B cell (primary cell): ENCODE measurements at regions not wholly inside any gene's neighbourhood (a gene's known extent, or its start where the extent isn't known, plus 50 kb on each side); places are given as distances from the start of the nearest gene placed in this dataset.

Source experiments
- ATAC-seq: fragments of 200-7000 bp; cut with Tn5 transposase; one replicate; pipeline ENCODE4 v1.10.0; 2021; ENCODE audit warnings: low read depth, mild to moderate bottlenecking, moderate number of reproducible peaks, moderate library complexity
- CTCF ChIA-PET: fragments of 350-600 bp; sonication (Branson Sonifier 250); formaldehyde crosslinking; loops from one replicate; lab custom pipeline; 2021; ENCODE audit warnings: antibody characterized with exemption, inconsistent platforms; lab: Charles Lee
- POLR2A ChIA-PET: fragments of 350-600 bp; sonication (Branson Sonifier 250); formaldehyde crosslinking; loops from one replicate; lab custom pipeline; 2021; ENCODE audit warnings: antibody characterized with exemption; lab: Charles Lee
- DNase-seq: peaks from one replicate; pipeline ENCODE4 v3.0.0; 2013
- H2AFZ ChIP-seq: 2 replicates; pipeline ENCODE4 v1.6.1; 2012; ENCODE audit warnings: mild to moderate bottlenecking, low read depth, low read length; ENCODE audit not compliant: insufficient read depth, poor library complexity, severe bottlenecking
- H3K27ac ChIP-seq, 2 donors: 1 replicate in 1 of 2; 2 replicates in 1 of 2; pipeline ENCODE4 v1.5.1; 2012 to 2013; ENCODE audit warnings: low read length in 2 of 2, mild to moderate bottlenecking in 2 of 2, moderate library complexity in 1 of 2
- H3K27me3 ChIP-seq, 4 experiments: fragments of 200-600 bp in 1 of 4; sonication (generic) in 1 of 4; replicated peaks in 1 of 4; 1 replicate in 2 of 4; 2 replicates in 2 of 4; pipeline versions ENCODE4 v1.6.1 to v1.7.0; 2013 to 2016; ENCODE audit warnings: low read length in 3 of 4, mild to moderate bottlenecking in 2 of 4, mixed read lengths in 1 of 4, moderate library complexity in 1 of 4; ENCODE audit not compliant: insufficient read depth in 4 of 4, control insufficient read depth in 3 of 4; ENCODE audit errors: control extremely low read depth in 1 of 4
- H3K36me3 ChIP-seq, 2 experiments: replicated peaks in 1 of 2; 1 replicate in 1 of 2; 2 replicates in 1 of 2; pipeline versions ENCODE4 v1.6.1 to v1.7.1; 2013; ENCODE audit warnings: low read length in 1 of 2; ENCODE audit not compliant: insufficient read depth in 2 of 2, control insufficient read depth in 1 of 2; ENCODE audit errors: control extremely low read depth in 1 of 2, extremely low read depth in 1 of 2
- H3K4me1 ChIP-seq, 2 donors: fragments of 200-600 bp in 1 of 2; sonication (generic) in 1 of 2; 1 replicate in 1 of 2; 2 replicates in 1 of 2; pipeline versions ENCODE4 v1.5.1 to v1.6.1; 2013 to 2017; ENCODE audit warnings: low read length in 2 of 2; ENCODE audit not compliant: control insufficient read depth in 2 of 2, insufficient read depth in 2 of 2
- H3K4me2 ChIP-seq: replicated peaks from 2 replicates; pipeline ENCODE3; 2012; ENCODE audit warnings: mild to moderate bottlenecking, low read depth, low read length; ENCODE audit not compliant: poor library complexity, severe bottlenecking
- H3K4me3 ChIP-seq, 5 experiments: fragments of 200-600 bp in 1 of 5; sonication (generic) in 1 of 5; 1 replicate in 3 of 5; 2 replicates in 2 of 5; pipeline versions ENCODE4 v1.5.1 to v1.7.0; 2011 to 2016; ENCODE audit warnings: low read length in 4 of 5, mild to moderate bottlenecking in 4 of 5, low read depth in 2 of 5, control low read depth in 1 of 5, moderate library complexity in 1 of 5; ENCODE audit not compliant: insufficient read depth in 1 of 5; ENCODE audit errors: control extremely low read depth in 1 of 5, extremely low read depth in 1 of 5
- H3K79me2 ChIP-seq: fragments of 200-600 bp; sonication (generic); one replicate; pipeline ENCODE4 v1.6.0; 2016; ENCODE audit warnings: low read length; ENCODE audit not compliant: control insufficient read depth, insufficient read depth
- H3K9ac ChIP-seq: fragments of 200-600 bp; sonication (generic); 2 replicates; pipeline ENCODE4 v1.6.1; 2017; ENCODE audit warnings: mild to moderate bottlenecking, low read length, moderate library complexity
- H3K9me3 ChIP-seq, 3 donors: one replicate each; pipeline versions ENCODE4 v1.6.1 to v1.7.1; 2013; ENCODE audit warnings: low read length in 2 of 3; ENCODE audit not compliant: control insufficient read depth in 2 of 3, insufficient read depth in 1 of 3; ENCODE audit errors: control extremely low read depth in 1 of 3
- H4K20me1 ChIP-seq: 2 replicates; pipeline ENCODE4 v1.6.0; 2012; ENCODE audit warnings: mild to moderate bottlenecking, low read length; ENCODE audit not compliant: insufficient read depth, control insufficient read depth, poor library complexity, severe bottlenecking
- H3K27ac Mint-ChIP-seq: one replicate; pipeline ENCODE4 v1.8.0; 2021; ENCODE audit warnings: mixed read lengths
- H3K27me3 Mint-ChIP-seq: one replicate; pipeline ENCODE4 v1.8.0; 2021; ENCODE audit warnings: mixed read lengths
- H3K4me1 Mint-ChIP-seq: one replicate; pipeline ENCODE4 v1.8.0; 2021; ENCODE audit warnings: mixed read lengths
- H3K4me3 Mint-ChIP-seq: one replicate; pipeline ENCODE4 v1.8.0; 2021; ENCODE audit warnings: mixed read lengths
- H3K9me3 Mint-ChIP-seq: one replicate; pipeline ENCODE4 v1.8.0; 2022; ENCODE audit warnings: mixed read lengths; ENCODE audit not compliant: insufficient read depth
- CTCF ChIP-seq: fragments of 200-600 bp; IDR thresholded peaks from one replicate; pipeline ENCODE4 v1.8.0; 2022; ENCODE audit warnings: antibody characterized with exemption, mild to moderate bottlenecking
- EZH2 ChIP-seq: IDR thresholded peaks from 2 replicates; pipeline ENCODE4 v1.6.1; 2012; ENCODE audit warnings: borderline replicate concordance, low read depth, mild to moderate bottlenecking, moderate library complexity, low read length; ENCODE audit not compliant: insufficient read depth, poor library complexity, severe bottlenecking
- WGBS: methylation state at CpG from one replicate; pipeline ENCODE4 v1.1.5; 2013; ENCODE audit warnings: missing lambda C conversion rate; ENCODE audit not compliant: insufficient coverage; 5-methylcytosine and 5-hydroxymethylcytosine counted together
- intact Hi-C: fragments of 100-400 bp; cut with micrococcal nuclease; formaldehyde crosslinking; loops from one replicate; pipeline ENCODE4 v1.10.0; 2022

DNA sequence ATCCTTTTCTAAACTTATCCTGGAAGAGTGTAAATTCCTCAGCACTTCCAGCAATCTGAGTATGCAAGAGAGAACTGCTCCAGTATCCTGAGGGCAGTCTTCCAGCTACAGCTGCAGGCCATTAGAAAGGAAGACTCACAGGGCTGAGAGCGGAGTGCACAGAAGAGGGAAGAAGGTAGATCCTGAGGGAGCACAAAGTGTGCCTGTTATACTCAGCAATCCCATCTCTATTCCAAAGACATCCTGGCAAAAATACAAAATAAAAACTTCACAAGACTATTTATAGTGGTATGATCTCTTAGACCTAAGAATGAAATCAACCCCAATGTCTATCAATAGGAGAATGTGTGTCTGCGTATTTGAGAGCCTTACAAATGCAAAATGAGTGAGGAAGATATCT lies 292.0 kb downstream of the ZIC1 start:
- Mint-ChIP-seq H3K4me3 (no peak overlapping the region), H3K27me3 (no peaks in the 10 kb centered on the region), H3K4me1 (no peaks in the 10 kb centered on the region), H3K9me3 (no peaks in the 10 kb centered on the region), H3K27ac (no peak overlapping the region)
- Histone ChIP-seq H3K4me3 (no peak overlapping the region), H3K4me1 (no peaks in the 10 kb centered on the region), H3K9me3 (peaks cover 0 to 1% (median 0%) of the 10 kb centered on the region in 3 donors), H4K20me1 (no peaks in the 10 kb centered on the region), H3K27ac (no peak overlapping the region), H3K79me2 (no peaks in the 10 kb centered on the region), H3K4me2 (no peak overlapping the region), H2AFZ (no peak overlapping the region), H3K27me3 (no peaks in the 10 kb centered on the region), H3K9ac (no peak overlapping the region), H3K36me3 (no peaks in the 10 kb centered on the region)
- ChIA-PET POLR2A (no interaction called here), CTCF (no interaction called here)
- no peak for TF ChIP-seq CTCF
- TF ChIP-seq EZH2, result no peak
- intact Hi-C loops, result no loop called here
- ATAC-seq (no peak), DNase-seq (no peak)
- WGBS, result no CpG with 5 or more reads among the region's 2 CpGs

GRCh38 chr3:147702509-147702908 lies 293.3 kb downstream of the ZIC1 start:
- ATAC-seq (no peak), DNase-seq (no peak)
- Histone ChIP-seq H3K9me3 (peaks cover 0 to 1% (median under 1%) of the 10 kb centered on the region in 3 donors), H3K79me2 (no peaks in the 10 kb centered on the region), H3K36me3 (no peaks in the 10 kb centered on the region), H3K4me2 (no peak overlapping the region), H3K9ac (no peak overlapping the region), H4K20me1 (no peaks in the 10 kb centered on the region), H3K27me3 (no peaks in the 10 kb centered on the region), H2AFZ (no peak overlapping the region), H3K27ac (no peak overlapping the region), H3K4me3 (no peak overlapping the region), H3K4me1 (no peaks in the 10 kb centered on the region)
- H3K27ac Mint-ChIP-seq, result no peak overlapping the region
- H3K4me1 Mint-ChIP-seq, result no peaks in the 10 kb centered on the region
- no peak for TF ChIP-seq CTCF
- no peak for TF ChIP-seq EZH2
- no peak overlapping the region for H3K4me3 Mint-ChIP-seq
- ChIA-PET CTCF (no interaction called here), POLR2A (no interaction called here)
- no peaks in the 10 kb centered on the region for H3K27me3 Mint-ChIP-seq
- H3K9me3 Mint-ChIP-seq, result no peaks in the 10 kb centered on the region
- intact Hi-C loops, result no loop called here
